AG09309 (cell line): ENCODE measurements at regions not wholly inside any gene's neighbourhood (a gene's known extent, or its start where the extent isn't known, plus 50 kb on each side); places are given as distances from the start of the nearest gene placed in this dataset.
"Not testable (repeated sequence)": the region's sequence is repeated elsewhere in the genome, so short reads cannot be mapped to it uniquely, and the experiment has no call there.

Experiments
- DNase-seq: peaks from one replicate; pipeline ENCODE4 v3.0.0-alpha.2; 2010; ENCODE audit warnings: low read depth
- H3K4me3 ChIP-seq: 2 replicates; pipeline ENCODE4 v1.5.1; 2011; ENCODE audit warnings: mild to moderate bottlenecking, low read depth, low read length, moderate library complexity; ENCODE audit not compliant: control insufficient read depth
- TF ChIP-seq, protein P1 (sequence below): IDR thresholded peaks from 2 replicates; pipeline ENCODE4 v1.5.1; 2011; ENCODE audit warnings: mild to moderate bottlenecking, low read depth, low read length, inconsistent platforms; ENCODE audit not compliant: insufficient read depth, control insufficient read depth; ENCODE audit errors: missing control alignments

DNA sequence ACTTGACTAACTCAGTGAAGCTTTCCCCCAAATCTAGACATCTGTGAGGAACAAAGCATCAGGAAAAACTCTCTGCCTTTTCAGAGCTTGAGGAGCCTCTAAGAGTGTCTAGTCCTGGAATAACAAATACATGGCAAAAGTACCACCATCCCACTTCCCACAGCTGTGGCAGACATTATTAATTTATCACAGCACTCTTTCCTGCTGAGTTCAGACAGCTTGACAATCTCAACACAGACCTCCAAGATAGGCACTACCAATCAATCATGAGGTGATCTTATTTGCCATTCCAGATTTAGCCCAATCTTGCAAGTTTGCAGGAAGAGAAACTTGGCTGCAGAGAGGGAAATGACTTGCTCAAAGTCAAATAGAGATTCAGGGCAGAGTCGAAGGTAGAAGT lies 202.8 kb downstream of the MN1 start:
- no peak for DNase-seq
- TF ChIP-seq, protein P1, sequence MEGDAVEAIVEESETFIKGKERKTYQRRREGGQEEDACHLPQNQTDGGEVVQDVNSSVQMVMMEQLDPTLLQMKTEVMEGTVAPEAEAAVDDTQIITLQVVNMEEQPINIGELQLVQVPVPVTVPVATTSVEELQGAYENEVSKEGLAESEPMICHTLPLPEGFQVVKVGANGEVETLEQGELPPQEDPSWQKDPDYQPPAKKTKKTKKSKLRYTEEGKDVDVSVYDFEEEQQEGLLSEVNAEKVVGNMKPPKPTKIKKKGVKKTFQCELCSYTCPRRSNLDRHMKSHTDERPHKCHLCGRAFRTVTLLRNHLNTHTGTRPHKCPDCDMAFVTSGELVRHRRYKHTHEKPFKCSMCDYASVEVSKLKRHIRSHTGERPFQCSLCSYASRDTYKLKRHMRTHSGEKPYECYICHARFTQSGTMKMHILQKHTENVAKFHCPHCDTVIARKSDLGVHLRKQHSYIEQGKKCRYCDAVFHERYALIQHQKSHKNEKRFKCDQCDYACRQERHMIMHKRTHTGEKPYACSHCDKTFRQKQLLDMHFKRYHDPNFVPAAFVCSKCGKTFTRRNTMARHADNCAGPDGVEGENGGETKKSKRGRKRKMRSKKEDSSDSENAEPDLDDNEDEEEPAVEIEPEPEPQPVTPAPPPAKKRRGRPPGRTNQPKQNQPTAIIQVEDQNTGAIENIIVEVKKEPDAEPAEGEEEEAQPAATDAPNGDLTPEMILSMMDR = no peak
- H3K4me3 ChIP-seq = no peak overlapping the region

DNA sequence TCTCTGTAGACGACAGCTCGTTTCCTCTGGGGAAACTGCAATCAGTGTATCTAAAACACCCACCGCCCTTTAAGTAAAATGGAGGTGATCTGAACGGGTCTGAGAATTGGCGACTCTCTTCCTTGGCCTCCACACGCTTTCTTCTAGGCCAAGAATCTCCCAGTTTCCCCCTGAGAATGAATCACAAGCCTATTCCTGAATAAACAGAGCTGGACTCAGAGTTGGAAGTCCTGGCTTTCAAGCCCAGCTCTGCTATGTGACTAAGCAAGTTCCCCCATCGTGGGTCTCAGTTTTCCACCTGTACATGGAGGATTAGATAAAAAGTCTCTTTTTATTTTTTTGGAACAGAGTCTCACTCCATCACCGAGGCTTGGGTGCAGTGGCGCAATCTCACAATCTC lies 200.4 kb downstream of the MN1 start:
- DNase-seq = no peak
- TF ChIP-seq, protein P1 = no peak
- H3K4me3 ChIP-seq = no peak overlapping the region

DNA sequence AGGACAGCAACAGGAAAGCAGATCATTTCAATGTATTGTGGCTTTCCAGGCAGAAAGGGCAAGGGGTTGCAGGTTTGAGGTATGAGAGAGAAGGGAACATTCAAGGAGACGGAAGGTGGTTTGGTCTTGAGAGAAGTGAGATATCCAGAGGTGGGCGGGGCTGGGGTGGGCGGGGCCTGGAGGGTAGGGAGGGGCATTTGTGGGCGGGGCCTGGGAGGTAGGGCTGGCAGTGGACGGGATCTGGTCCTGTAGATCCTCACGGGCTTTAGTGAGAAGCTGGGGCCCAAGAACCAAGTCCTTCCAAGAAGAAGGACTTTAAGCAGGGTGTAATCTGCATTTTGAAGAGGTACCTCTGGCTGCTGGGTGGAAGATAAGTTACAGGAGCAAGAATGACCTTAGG lies 199.2 kb downstream of the MN1 start:
- H3K4me3 ChIP-seq = no peak overlapping the region
- TF ChIP-seq, protein P1 = no peak
- no peak for DNase-seq

DNA sequence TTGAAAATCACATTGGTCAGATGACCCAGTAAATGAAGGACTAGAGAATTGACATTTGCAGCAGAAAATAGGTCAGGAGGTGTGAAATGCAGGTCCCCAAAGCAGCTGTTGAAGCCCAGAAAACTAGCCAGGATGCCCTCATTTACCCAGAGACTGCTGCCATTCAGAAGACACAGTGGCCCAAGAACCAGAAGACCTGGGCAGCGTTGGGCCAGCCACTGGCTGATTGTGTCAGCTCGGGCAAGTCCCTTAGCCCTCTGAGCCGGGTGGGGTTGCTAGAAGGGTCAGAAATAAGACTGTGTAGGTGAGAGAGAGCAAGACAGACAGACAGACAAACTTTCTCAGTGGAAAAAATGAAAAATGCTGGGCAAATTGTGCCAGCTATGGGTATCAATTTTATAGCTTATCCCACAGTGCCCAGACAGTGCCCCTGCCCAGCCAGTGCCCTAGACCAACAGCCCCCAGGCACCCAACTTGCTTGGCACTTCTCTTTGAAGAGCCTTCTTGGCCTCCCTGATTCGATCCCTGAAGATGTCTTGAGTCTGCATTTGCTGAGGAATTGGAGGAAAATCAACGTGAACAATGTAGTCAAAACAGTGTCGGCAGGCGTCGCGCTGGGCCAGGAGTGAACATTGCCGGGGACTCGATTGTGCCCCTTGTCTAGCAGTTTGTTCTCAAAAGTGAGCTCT lies 198.3 kb downstream of the MN1 start:
- TF ChIP-seq, protein P1 = no peak
- H3K4me3 ChIP-seq = no peak overlapping the region
- DNase-seq = no peak

DNA sequence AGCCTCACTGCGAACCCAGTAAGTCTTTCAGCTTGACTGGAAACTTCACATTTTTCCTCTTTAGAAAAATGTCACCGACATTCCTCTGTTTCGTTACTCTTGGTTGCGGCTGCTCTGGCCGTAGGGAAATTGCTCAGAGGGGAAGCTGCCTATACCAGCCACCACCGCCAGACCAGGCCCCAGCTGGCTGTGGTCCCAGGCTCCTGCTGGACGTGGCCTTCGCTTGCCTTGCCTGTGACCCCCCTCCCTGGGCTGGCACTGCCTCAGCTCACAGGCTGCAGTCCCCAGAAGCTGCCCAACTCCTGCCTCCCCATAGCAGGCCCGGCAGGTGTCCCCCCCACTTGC lies 197.8 kb downstream of the MN1 start:
- no peak for DNase-seq
- no peak overlapping the region for H3K4me3 ChIP-seq
- TF ChIP-seq, protein P1 = no peak

DNA sequence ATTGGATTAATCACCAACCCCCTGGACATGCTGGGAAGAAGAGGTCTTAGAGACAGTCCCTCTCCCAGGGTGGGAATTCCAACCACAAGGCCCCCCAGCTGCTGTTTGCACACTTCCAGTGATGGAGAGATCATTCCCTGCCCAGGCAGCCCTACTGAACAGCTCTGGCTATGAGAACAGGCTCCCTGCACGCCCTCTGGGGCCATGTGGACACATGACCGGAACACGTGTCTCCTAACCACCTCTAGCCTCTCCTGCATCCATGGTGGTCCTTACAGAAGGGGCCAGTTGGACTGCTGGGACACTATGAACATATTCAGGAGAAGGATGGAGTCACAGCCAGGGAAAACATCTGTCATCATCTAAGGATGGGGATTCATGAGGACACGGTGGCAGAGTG lies 196.2 kb downstream of the MN1 start:
- no peak overlapping the region for H3K4me3 ChIP-seq
- DNase-seq = no peak
- TF ChIP-seq, protein P1 = no peak

DNA sequence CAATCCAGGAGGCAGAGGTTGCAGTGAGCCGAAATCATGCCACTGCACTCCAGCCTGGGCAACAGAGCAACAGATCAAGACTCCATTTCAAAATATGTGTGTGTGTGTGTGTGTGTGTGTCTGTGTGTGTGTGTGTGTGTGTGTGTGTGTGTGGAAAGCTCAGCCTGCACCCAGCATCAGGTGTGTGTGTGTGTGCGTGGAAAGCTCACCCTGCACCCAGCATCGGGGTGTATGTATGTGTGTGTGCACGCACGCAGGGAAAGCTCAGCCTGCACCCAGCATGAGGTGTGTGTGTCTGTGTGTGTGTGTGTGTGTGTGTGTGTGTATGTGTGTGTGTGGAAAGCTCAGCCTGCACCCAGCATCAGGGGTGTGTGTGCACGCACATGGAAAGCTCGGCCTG lies 193.8 kb downstream of the MN1 start:
- not testable (repeated sequence) for H3K4me3 ChIP-seq, DNase-seq
